ENCODE measurements at regions not wholly inside any gene's neighbourhood (a gene's known extent, or its start where the extent isn't known, plus 50 kb on each side); places are given as distances from the start of the nearest gene placed in this dataset.
"Not testable (repeated sequence)": the region's sequence is repeated elsewhere in the genome, so short reads cannot be mapped to it uniquely, and the experiment has no call there.

GRCh38 chr1:60502506-60502905 is 428.9 kb upstream of the C1orf87 start:
- H3K4me3 ChIP-seq (ENCODE audit: low read length) = no peak overlapping the region
- H3K27me3 ChIP-seq (ENCODE audit: insufficient read depth, low read length, poor library complexity, severe bottlenecking) = no peaks in the 10 kb centered on the region
- no peak overlapping the region for H3K27ac ChIP-seq (ENCODE audit: low read depth, low read length)
- no peaks in the 10 kb centered on the region for H3K4me1 Mint-ChIP-seq
- no peaks in the 10 kb centered on the region for H3K4me1 ChIP-seq (ENCODE audit: insufficient read depth, low read length)
- CTCF ChIA-PET = no interaction called here
- H3K36me3 ChIP-seq (ENCODE audit: insufficient read depth, low read length) = no peaks in the 10 kb centered on the region
- no peak overlapping the region for H3K4me3 Mint-ChIP-seq
- peaks cover 9 to 25% (median 10%) of the 10 kb centered on the region in 5 donors for H3K9me3 Mint-ChIP-seq
- no peaks in the 10 kb centered on the region for H3K36me3 Mint-ChIP-seq
- H3K27ac Mint-ChIP-seq = no peak overlapping the region
- DNase-seq = no peak
- H3K9me3 ChIP-seq (ENCODE audit: low read length) = no peaks in the 10 kb centered on the region
- H3K27me3 Mint-ChIP-seq = peaks cover 0 to 3% of the 10 kb centered on the region in 2 donors
- POLR2A ChIA-PET = no interaction called here

GRCh38 chr1:60489916-60490480 is 416.4 kb upstream of the C1orf87 start:
- H3K27ac Mint-ChIP-seq; CTCF ChIA-PET; H3K9me3 Mint-ChIP-seq; H3K27me3 ChIP-seq (ENCODE audit: insufficient read depth, low read length, poor library complexity, severe bottlenecking); H3K27ac ChIP-seq (ENCODE audit: low read depth, low read length); H3K36me3 ChIP-seq (ENCODE audit: insufficient read depth, low read length); POLR2A ChIA-PET; H3K4me3 ChIP-seq (ENCODE audit: low read length); DNase-seq; H3K9me3 ChIP-seq (ENCODE audit: low read length); H3K4me3 Mint-ChIP-seq; H3K4me1 ChIP-seq (ENCODE audit: insufficient read depth, low read length); H3K4me1 Mint-ChIP-seq; H3K36me3 Mint-ChIP-seq; H3K27me3 Mint-ChIP-seq: not testable (repeated sequence)

- no peaks in the 10 kb centered on the region for H3K27me3 ChIP-seq (ENCODE audit: insufficient read depth, low read length, poor library complexity, severe bottlenecking)
- no peak overlapping the region for H3K27ac ChIP-seq (ENCODE audit: low read depth, low read length)
- no peaks in the 10 kb centered on the region for H3K4me1 ChIP-seq (ENCODE audit: insufficient read depth, low read length)
- no peaks in the 10 kb centered on the region for H3K4me1 Mint-ChIP-seq
- H3K27me3 Mint-ChIP-seq = no peaks in the 10 kb centered on the region
- H3K36me3 ChIP-seq (ENCODE audit: insufficient read depth, low read length) = no peaks in the 10 kb centered on the region
- H3K9me3 ChIP-seq (ENCODE audit: low read length) = no peaks in the 10 kb centered on the region
- ChIA-PET CTCF (no interaction called here), POLR2A (no interaction called here)
- H3K4me3 Mint-ChIP-seq = no peak overlapping the region
- DNase-seq = no peak
- no peaks in the 10 kb centered on the region for H3K36me3 Mint-ChIP-seq
- H3K9me3 Mint-ChIP-seq = peaks cover 0 to 7% (median 0%) of the 10 kb centered on the region in 5 donors
- H3K4me3 ChIP-seq (ENCODE audit: low read length) = no peak overlapping the region
- H3K27ac Mint-ChIP-seq = no peak overlapping the region
Measured at GRCh38 chr1:60488847-60489246, 415.3 kb upstream of the C1orf87 start.

- Histone ChIP-seq H3K27me3 (ENCODE audit: insufficient read depth, low read length, poor library complexity, severe bottlenecking) (no peaks in the 10 kb centered on the region), H3K4me3 (ENCODE audit: low read length) (no peak overlapping the region)
- POLR2A ChIA-PET = no interaction called here
Measured at GRCh38 chr1:60487565-60488345, 414.2 kb upstream of the C1orf87 start.

GRCh38 chr1:60483509-60483908 is 409.9 kb upstream of the C1orf87 start:
- Histone ChIP-seq H3K36me3 (ENCODE audit: insufficient read depth, low read length) (no peaks in the 10 kb centered on the region), H3K4me3 (ENCODE audit: low read length) (no peak overlapping the region), H3K27ac (ENCODE audit: low read depth, low read length) (no peak overlapping the region), H3K9me3 (ENCODE audit: low read length) (no peaks in the 10 kb centered on the region), H3K4me1 (ENCODE audit: insufficient read depth, low read length) (no peaks in the 10 kb centered on the region), H3K27me3 (ENCODE audit: insufficient read depth, low read length, poor library complexity, severe bottlenecking) (no peaks in the 10 kb centered on the region)
- Mint-ChIP-seq H3K4me3 (no peak overlapping the region), H3K27me3 (no peaks in the 10 kb centered on the region), H3K36me3 (no peaks in the 10 kb centered on the region), H3K4me1 (no peaks in the 10 kb centered on the region), H3K27ac (no peak overlapping the region), H3K9me3 (peaks cover 0 to 14% (median 6%) of the 10 kb centered on the region in 5 donors)
- DNase-seq = no peak
- POLR2A ChIA-PET = no interaction called here
- CTCF ChIA-PET = no interaction called here

More at GRCh38 chr1:60487565-60488345, 414.2 kb upstream of the C1orf87 start:
- no peaks in the 10 kb centered on the region for H3K36me3 Mint-ChIP-seq
- no peak for DNase-seq
- H3K27me3 Mint-ChIP-seq = no peaks in the 10 kb centered on the region
- H3K36me3 ChIP-seq (ENCODE audit: insufficient read depth, low read length) = no peaks in the 10 kb centered on the region
- H3K4me1 Mint-ChIP-seq = no peaks in the 10 kb centered on the region
- CTCF ChIA-PET = no interaction called here
- H3K27ac Mint-ChIP-seq = no peak overlapping the region
- H3K4me1 ChIP-seq (ENCODE audit: insufficient read depth, low read length) = no peaks in the 10 kb centered on the region
- no peak overlapping the region for H3K4me3 Mint-ChIP-seq
- no peaks in the 10 kb centered on the region for H3K9me3 ChIP-seq (ENCODE audit: low read length)
- peaks cover 0 to 9% (median 3%) of the 10 kb centered on the region in 5 donors for H3K9me3 Mint-ChIP-seq
- H3K27ac ChIP-seq (ENCODE audit: low read depth, low read length) = no peak overlapping the region

- no peak for DNase-seq
- H3K36me3 ChIP-seq (ENCODE audit: insufficient read depth, low read length) = no peaks in the 10 kb centered on the region
- Mint-ChIP-seq H3K9me3 (peaks cover 0 to 4% (median 3%) of the 10 kb centered on the region in 5 donors), H3K4me3 (no peak overlapping the region), H3K27ac (no peak overlapping the region), H3K27me3 (no peaks in the 10 kb centered on the region), H3K36me3 (no peaks in the 10 kb centered on the region), H3K4me1 (no peaks in the 10 kb centered on the region)
- no peak overlapping the region for H3K27ac ChIP-seq (ENCODE audit: low read depth, low read length)
- POLR2A ChIA-PET = no interaction called here
- no peak overlapping the region for H3K4me3 ChIP-seq (ENCODE audit: low read length)
- H3K27me3 ChIP-seq (ENCODE audit: insufficient read depth, low read length, poor library complexity, severe bottlenecking) = no peaks in the 10 kb centered on the region
- H3K4me1 ChIP-seq (ENCODE audit: insufficient read depth, low read length) = no peaks in the 10 kb centered on the region
- CTCF ChIA-PET = no interaction called here
- H3K9me3 ChIP-seq (ENCODE audit: low read length) = no peaks in the 10 kb centered on the region
Measured at GRCh38 chr1:60470246-60470645, 396.7 kb upstream of the C1orf87 start.

- Histone ChIP-seq H3K9me3 (ENCODE audit: low read length) (no peaks in the 10 kb centered on the region), H3K36me3 (ENCODE audit: insufficient read depth, low read length) (no peaks in the 10 kb centered on the region), H3K27ac (ENCODE audit: low read depth, low read length) (no peak overlapping the region), H3K4me1 (ENCODE audit: insufficient read depth, low read length) (no peaks in the 10 kb centered on the region), H3K4me3 (ENCODE audit: low read length) (no peak overlapping the region), H3K27me3 (ENCODE audit: insufficient read depth, low read length, poor library complexity, severe bottlenecking) (no peaks in the 10 kb centered on the region)
- ChIA-PET POLR2A (no interaction called here), CTCF (no interaction called here)
- no peak for DNase-seq
- Mint-ChIP-seq H3K27ac (no peak overlapping the region), H3K36me3 (no peaks in the 10 kb centered on the region), H3K4me3 (no peak overlapping the region), H3K4me1 (no peaks in the 10 kb centered on the region), H3K9me3 (peaks cover 3 to 9% (median 5%) of the 10 kb centered on the region in 5 donors), H3K27me3 (no peaks in the 10 kb centered on the region)
Measured at GRCh38 chr1:60463786-60464185, 390.2 kb upstream of the C1orf87 start.

- Mint-ChIP-seq H3K27ac (no peak overlapping the region), H3K27me3 (no peaks in the 10 kb centered on the region), H3K9me3 (peaks cover 5 to 9% (median 6%) of the 10 kb centered on the region in 5 donors), H3K4me1 (no peaks in the 10 kb centered on the region), H3K4me3 (no peak overlapping the region), H3K36me3 (no peaks in the 10 kb centered on the region)
- Histone ChIP-seq H3K36me3 (ENCODE audit: insufficient read depth, low read length) (no peaks in the 10 kb centered on the region), H3K9me3 (ENCODE audit: low read length) (no peaks in the 10 kb centered on the region), H3K27me3 (ENCODE audit: insufficient read depth, low read length, poor library complexity, severe bottlenecking) (no peaks in the 10 kb centered on the region), H3K4me3 (ENCODE audit: low read length) (no peak overlapping the region), H3K4me1 (ENCODE audit: insufficient read depth, low read length) (no peaks in the 10 kb centered on the region), H3K27ac (ENCODE audit: low read depth, low read length) (no peak overlapping the region)
- POLR2A ChIA-PET = no interaction called here
- no peak for DNase-seq
- CTCF ChIA-PET = no interaction called here
Measured at GRCh38 chr1:60463146-60463545, 389.6 kb upstream of the C1orf87 start.

Measured in CD8-positive, alpha-beta memory T cell (primary cell).